Spleen (tissue), 11 donors: ENCODE measurements at regions not wholly inside any gene's neighbourhood (a gene's known extent, or its start where the extent isn't known, plus 50 kb on each side); places are given as distances from the start of the nearest gene placed in this dataset.

Experiments
- DNase-seq: peaks from one replicate; pipeline ENCODE4 v3.0.0-alpha.2; 2020
- H3K27ac ChIP-seq, 8 donors: fragments of 200-600 bp; sonication (generic) in 7 of 8; 1 replicate in 4 of 8; 2 replicates in 4 of 8; pipeline versions ENCODE4 v1.5.0 to v1.8.0; 2016 to 2021; ENCODE audit warnings: inconsistent platforms in 4 of 8, mild to moderate bottlenecking in 4 of 8, moderate library complexity in 1 of 8
- H3K27me3 ChIP-seq, 7 donors: fragments of 200-600 bp; sonication (generic) in 6 of 7; replicated peaks in 1 of 7; 1 replicate in 4 of 7; 2 replicates in 3 of 7; pipeline versions ENCODE4 v1.5.0 to v1.8.0; 2016 to 2021; ENCODE audit warnings: inconsistent platforms in 3 of 7, mild to moderate bottlenecking in 1 of 7
- H3K36me3 ChIP-seq, 6 donors: fragments of 200-600 bp; sonication (generic) in 5 of 6; 1 replicate in 4 of 6; 2 replicates in 2 of 6; pipeline versions ENCODE4 v1.5.0 to v1.8.0; 2016 to 2021; ENCODE audit warnings: inconsistent platforms in 2 of 6
- H3K4me1 ChIP-seq, 6 donors: fragments of 200-600 bp; sonication (generic) in 5 of 6; 1 replicate in 3 of 6; 2 replicates in 3 of 6; pipeline versions ENCODE4 v1.5.0 to v1.8.0; 2016 to 2021; ENCODE audit warnings: inconsistent platforms in 3 of 6
- H3K4me3 ChIP-seq, 8 donors: fragments of 200-600 bp; sonication (generic) in 7 of 8; 1 replicate in 4 of 8; 2 replicates in 4 of 8; pipeline versions ENCODE4 v1.5.0 to v1.8.0; 2016 to 2021; ENCODE audit warnings: inconsistent platforms in 4 of 8, mild to moderate bottlenecking in 4 of 8, moderate library complexity in 2 of 8
- H3K9me3 ChIP-seq, 8 donors: fragments of 200-600 bp; sonication (generic) in 7 of 8; 1 replicate in 4 of 8; 2 replicates in 4 of 8; pipeline versions ENCODE4 v1.5.0 to v1.8.0; 2016 to 2021; ENCODE audit warnings: inconsistent platforms in 4 of 8
- CTCF ChIP-seq, 11 experiments: fragments of 200-600 bp in 7 of 11; fragments of 450-650 bp in 4 of 11; sonication (generic) in 4 of 11; IDR thresholded peaks in 8 of 11; conservative IDR thresholded peaks in 3 of 11; 1 replicate in 7 of 11; 2 replicates in 4 of 11; pipeline versions ENCODE4 v1.4.0 to v1.8.0; 2016 to 2021; ENCODE audit warnings: antibody characterized with exemption in 11 of 11, inconsistent platforms in 4 of 11, mild to moderate bottlenecking in 1 of 11
- POLR2A ChIP-seq, 3 donors: fragments of 450-650 bp; IDR thresholded peaks; one replicate each; pipeline ENCODE4 v1.5.1; 2017; ENCODE audit warnings: antibody characterized with exemption in 3 of 3, mild to moderate bottlenecking in 1 of 3
- POLR2AphosphoS5 ChIP-seq, 3 donors: sonication (generic); formaldehyde crosslinking; IDR thresholded peaks; one replicate each; pipeline ENCODE4 v1.5.1; 2017; ENCODE audit warnings: antibody characterized with exemption in 3 of 3
- WGBS, 5 donors: extraction: QIAGEN DNeasy Blood & Tissue Kit in 3 of 5; methylation state at CpG; one replicate each; pipeline versions ENCODE4 v1.1.5 to v1.1.7; 2013 to 2018; 5-methylcytosine and 5-hydroxymethylcytosine counted together
- intact Hi-C: fragments of 100-400 bp; cut with DNase I; formaldehyde crosslinking; loops from one replicate; pipeline ENCODE4 v1.15.0; 2023; ENCODE audit warnings: low total_unique reads
- donor health status: healthy with polysubstance abuse.
- donor health status: DM: no; HTN: no; CAD: no; lungs with moderate emphysema.
- donor health status: DM: no; HTN: no; CAD: no.
- donor health status: Bipolar disorder and iron deficiency.
- donor health status: healthy.
- donor health status: DM: no; HTN: no; CAD: no.
- donor health status: DM: yes; HTN: yes; CAD: no.

GRCh38 chr2:228447266-228447915, 265.9 kb upstream of the SPHKAP start:
- Histone ChIP-seq H3K4me1 (no peaks in the 10 kb centered on the region), H3K9me3 (peaks cover 0 to 6% (median 0%) of the 10 kb centered on the region in 8 donors), H3K27ac (no peak overlapping the region), H3K36me3 (no peaks in the 10 kb centered on the region), H3K27me3 (no peaks in the 10 kb centered on the region), H3K4me3 (no peak overlapping the region)
- no peak for DNase-seq
- intact Hi-C loops, result no loop called here
- no peak for TF ChIP-seq POLR2AphosphoS5 (IDR thresholded peaks at IDR 0.05)
- TF ChIP-seq POLR2A (IDR thresholded peaks at IDR 0.05), result no peak
- TF ChIP-seq CTCF (IDR thresholded peaks at IDR 0.05 in 8 of 11, conservative IDR thresholded peaks at IDR 0.05 in 3 of 11), result no peak
- 35 to 60% (median 49%) methylated on average over 1 of the region's 1 CpG for WGBS, 5 donors

GRCh38 chr2:228446734-228447133, 265.2 kb upstream of the SPHKAP start:
- DNase-seq, result no peak
- H3K4me1 ChIP-seq, result no peaks in the 10 kb centered on the region
- no peaks in the 10 kb centered on the region for H3K36me3 ChIP-seq
- no peak overlapping the region for H3K27ac ChIP-seq
- no peaks in the 10 kb centered on the region for H3K27me3 ChIP-seq
- no peak overlapping the region for H3K4me3 ChIP-seq
- WGBS, 5 donors, result 57 to 77% (median 70%) methylated on average over 4 of the region's 4 CpGs
- intact Hi-C loops, result no loop called here
- TF ChIP-seq POLR2A (IDR thresholded peaks at IDR 0.05), result no peak
- TF ChIP-seq CTCF (IDR thresholded peaks at IDR 0.05 in 8 of 11, conservative IDR thresholded peaks at IDR 0.05 in 3 of 11), result no peak
- no peak for TF ChIP-seq POLR2AphosphoS5 (IDR thresholded peaks at IDR 0.05)
- peaks cover 0 to 6% (median 2%) of the 10 kb centered on the region in 8 donors for H3K9me3 ChIP-seq

- Histone ChIP-seq H3K4me3 (no peak overlapping the region), H3K36me3 (no peaks in the 10 kb centered on the region), H3K9me3 (peaks cover 0 to 7% (median 2%) of the 10 kb centered on the region in 8 donors), H3K27me3 (no peaks in the 10 kb centered on the region), H3K27ac (no peak overlapping the region), H3K4me1 (no peaks in the 10 kb centered on the region)
- TF ChIP-seq CTCF (IDR thresholded peaks at IDR 0.05 in 8 of 11, conservative IDR thresholded peaks at IDR 0.05 in 3 of 11), result no peak
- TF ChIP-seq POLR2AphosphoS5 (IDR thresholded peaks at IDR 0.05), result no peak
- no peak for TF ChIP-seq POLR2A (IDR thresholded peaks at IDR 0.05)
- 75 to 87% (median 82%) methylated on average over 4 of the region's 4 CpGs for WGBS, 5 donors
- DNase-seq, result no peak
- intact Hi-C loops, result no loop called here
These were observed 262.7 kb upstream of the SPHKAP start for GRCh38 chr2:228444161-228444560.

GRCh38 chr2:228433721-228434120, 252.2 kb upstream of the SPHKAP start:
- Histone ChIP-seq H3K27ac (no peak overlapping the region), H3K27me3 (no peaks in the 10 kb centered on the region), H3K4me1 (no peaks in the 10 kb centered on the region), H3K9me3 (peaks cover 0 to 13% (median 0%) of the 10 kb centered on the region in 8 donors), H3K36me3 (no peaks in the 10 kb centered on the region), H3K4me3 (no peak overlapping the region)
- intact Hi-C loops, result no loop called here
- no peak for DNase-seq
- TF ChIP-seq CTCF (IDR thresholded peaks at IDR 0.05 in 8 of 11, conservative IDR thresholded peaks at IDR 0.05 in 3 of 11) (no peak), POLR2AphosphoS5 (IDR thresholded peaks at IDR 0.05) (no peak), POLR2A (IDR thresholded peaks at IDR 0.05) (no peak)
